ENCODE measurements at regions not wholly inside any gene's neighbourhood (a gene's known extent, or its start where the extent isn't known, plus 50 kb on each side); places are given as distances from the start of the nearest gene placed in this dataset.

DNA sequence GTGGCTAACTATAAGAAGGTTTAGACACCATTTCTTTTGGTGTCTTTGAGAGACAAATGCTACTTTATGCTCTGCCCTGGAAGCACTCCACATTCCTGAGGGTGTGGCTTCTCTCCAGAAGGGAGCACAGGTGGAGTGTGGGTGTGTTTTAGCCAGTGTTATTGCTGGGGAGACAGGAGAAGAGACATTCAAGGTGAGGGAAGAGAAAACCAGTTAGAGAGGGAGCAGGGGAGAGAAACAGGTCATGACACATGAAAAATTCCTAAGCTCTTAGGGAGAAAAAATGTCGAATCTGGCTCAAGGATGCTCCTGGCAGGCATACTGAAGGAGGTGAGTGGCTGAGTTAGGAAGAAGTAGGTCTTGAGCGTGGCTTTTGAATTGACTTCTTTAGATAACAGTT is 292.8 kb downstream of the CLIC5 start:
- no peak for DNase-seq (ENCODE audit: low read depth)
- TF ChIP-seq, protein P1, sequence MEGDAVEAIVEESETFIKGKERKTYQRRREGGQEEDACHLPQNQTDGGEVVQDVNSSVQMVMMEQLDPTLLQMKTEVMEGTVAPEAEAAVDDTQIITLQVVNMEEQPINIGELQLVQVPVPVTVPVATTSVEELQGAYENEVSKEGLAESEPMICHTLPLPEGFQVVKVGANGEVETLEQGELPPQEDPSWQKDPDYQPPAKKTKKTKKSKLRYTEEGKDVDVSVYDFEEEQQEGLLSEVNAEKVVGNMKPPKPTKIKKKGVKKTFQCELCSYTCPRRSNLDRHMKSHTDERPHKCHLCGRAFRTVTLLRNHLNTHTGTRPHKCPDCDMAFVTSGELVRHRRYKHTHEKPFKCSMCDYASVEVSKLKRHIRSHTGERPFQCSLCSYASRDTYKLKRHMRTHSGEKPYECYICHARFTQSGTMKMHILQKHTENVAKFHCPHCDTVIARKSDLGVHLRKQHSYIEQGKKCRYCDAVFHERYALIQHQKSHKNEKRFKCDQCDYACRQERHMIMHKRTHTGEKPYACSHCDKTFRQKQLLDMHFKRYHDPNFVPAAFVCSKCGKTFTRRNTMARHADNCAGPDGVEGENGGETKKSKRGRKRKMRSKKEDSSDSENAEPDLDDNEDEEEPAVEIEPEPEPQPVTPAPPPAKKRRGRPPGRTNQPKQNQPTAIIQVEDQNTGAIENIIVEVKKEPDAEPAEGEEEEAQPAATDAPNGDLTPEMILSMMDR (conservative IDR thresholded peaks at IDR 0.05; ENCODE audit: low read depth, low read length) = no peak
- no peak overlapping the region for H3K4me3 ChIP-seq (ENCODE audit: low read length)

DNA sequence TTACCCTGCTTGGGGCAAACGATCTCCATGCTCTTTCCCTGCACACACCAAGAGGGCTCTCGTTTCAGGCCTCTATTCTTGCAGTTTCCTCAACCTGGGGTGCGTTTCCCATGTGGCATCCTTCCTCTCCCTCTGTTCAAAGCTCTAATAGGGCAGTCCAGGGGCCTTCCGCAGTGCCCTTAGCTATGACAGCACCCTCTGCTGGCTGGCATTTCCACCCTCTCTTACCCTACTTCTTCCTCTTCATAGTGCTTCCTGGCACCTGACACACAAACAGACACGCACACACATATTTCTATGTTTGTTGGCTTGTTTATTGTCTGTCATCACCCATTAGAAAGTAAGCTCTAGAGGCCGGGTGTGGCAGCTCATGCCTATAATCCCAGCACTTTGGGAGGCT is 294.0 kb downstream of the CLIC5 start:
- TF ChIP-seq, protein P1 (conservative IDR thresholded peaks at IDR 0.05; ENCODE audit: low read depth, low read length) = peak; percentile 16
- H3K4me3 ChIP-seq (ENCODE audit: low read length) = no peak overlapping the region
- DNase-seq (ENCODE audit: low read depth) = no peak

DNA sequence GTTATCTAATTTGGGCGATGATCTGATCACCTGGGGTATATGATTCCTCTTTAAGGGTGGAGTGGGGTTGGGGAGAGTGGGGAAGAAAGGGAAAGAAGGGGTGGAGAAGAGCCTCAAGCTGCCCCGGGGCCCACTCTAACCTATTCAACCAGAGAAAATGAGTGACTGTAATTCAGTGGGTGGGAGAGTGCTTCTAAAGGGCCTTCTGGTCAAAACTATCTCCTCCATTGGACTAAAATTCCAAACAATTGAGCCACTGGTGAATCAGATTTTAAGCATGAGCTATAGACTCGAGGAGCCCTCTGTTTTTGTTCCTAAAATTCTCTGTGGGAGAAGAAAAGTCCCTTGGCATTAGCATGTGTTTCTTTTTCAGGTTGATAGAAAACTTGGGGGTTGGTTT is 296.8 kb downstream of the CLIC5 start:
- DNase-seq (ENCODE audit: low read depth) = no peak
- no peak overlapping the region for H3K4me3 ChIP-seq (ENCODE audit: low read length)
- TF ChIP-seq, protein P1 (conservative IDR thresholded peaks at IDR 0.05; ENCODE audit: low read depth, low read length) = no peak

DNA sequence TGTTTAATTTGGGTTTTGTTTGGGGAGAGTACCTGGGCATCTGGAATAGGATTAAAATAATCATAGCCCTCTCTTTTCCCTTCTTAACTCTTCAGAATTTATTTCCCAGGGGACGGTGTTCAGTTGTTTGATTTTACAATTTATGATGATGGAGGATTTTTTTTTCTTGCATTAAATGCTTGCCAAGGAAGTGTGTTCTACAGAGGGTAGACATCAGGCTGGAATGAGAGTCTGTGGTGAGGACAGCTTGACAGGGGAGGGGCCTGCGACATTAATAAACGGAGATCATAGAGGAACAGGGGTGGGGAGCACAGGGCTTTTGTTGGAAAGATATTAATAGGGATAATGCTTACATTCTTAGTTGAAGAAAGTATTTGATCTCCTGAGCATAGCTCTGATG is 297.5 kb downstream of the CLIC5 start:
- TF ChIP-seq, protein P1 (conservative IDR thresholded peaks at IDR 0.05; ENCODE audit: low read depth, low read length) = no peak
- H3K4me3 ChIP-seq (ENCODE audit: low read length) = no peak overlapping the region
- no peak for DNase-seq (ENCODE audit: low read depth)

DNA sequence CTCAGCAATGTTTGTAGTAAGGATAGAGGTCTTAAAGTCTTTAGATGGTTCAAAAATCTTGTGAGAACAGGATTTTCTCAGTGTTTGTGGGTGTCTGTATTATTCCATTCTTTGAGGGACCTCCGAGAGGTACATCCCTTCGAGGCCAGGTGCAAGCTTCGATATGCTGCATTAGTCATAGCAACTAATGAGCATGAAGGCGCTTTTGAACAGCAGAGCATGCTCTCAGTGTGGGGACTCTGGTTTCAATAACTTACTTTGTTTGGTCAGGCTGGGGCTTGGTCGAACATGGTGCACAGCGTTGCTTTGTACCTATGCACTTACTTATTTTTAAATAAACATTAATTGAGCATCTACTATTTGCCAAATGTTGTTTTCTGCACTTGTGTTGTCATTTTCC is 297.9 kb downstream of the CLIC5 start:
- no peak for DNase-seq (ENCODE audit: low read depth)
- TF ChIP-seq, protein P1 (conservative IDR thresholded peaks at IDR 0.05; ENCODE audit: low read depth, low read length) = no peak
- H3K4me3 ChIP-seq (ENCODE audit: low read length) = no peak overlapping the region

DNA sequence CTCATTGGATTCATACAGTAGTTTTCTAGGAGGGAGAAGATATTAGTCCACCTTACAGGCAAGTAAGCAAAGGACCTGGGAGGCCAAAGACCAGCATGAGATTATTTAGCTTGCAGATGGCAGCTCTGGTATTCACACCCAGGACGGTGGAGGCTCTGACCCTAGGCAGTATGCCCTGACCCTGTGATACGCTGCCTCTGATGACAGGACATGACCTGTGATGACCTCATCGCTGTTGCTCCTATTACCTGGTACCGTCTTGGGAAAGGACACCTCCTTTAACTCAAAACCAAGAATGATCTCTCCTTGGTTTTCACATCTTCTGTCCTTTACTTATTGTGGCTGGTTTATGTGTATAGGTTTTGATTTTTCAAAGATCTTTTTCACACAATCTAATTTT is 298.6 kb downstream of the CLIC5 start:
- no peak overlapping the region for H3K4me3 ChIP-seq (ENCODE audit: low read length)
- DNase-seq (ENCODE audit: low read depth) = no peak
- TF ChIP-seq, protein P1 (conservative IDR thresholded peaks at IDR 0.05; ENCODE audit: low read depth, low read length) = no peak

DNA sequence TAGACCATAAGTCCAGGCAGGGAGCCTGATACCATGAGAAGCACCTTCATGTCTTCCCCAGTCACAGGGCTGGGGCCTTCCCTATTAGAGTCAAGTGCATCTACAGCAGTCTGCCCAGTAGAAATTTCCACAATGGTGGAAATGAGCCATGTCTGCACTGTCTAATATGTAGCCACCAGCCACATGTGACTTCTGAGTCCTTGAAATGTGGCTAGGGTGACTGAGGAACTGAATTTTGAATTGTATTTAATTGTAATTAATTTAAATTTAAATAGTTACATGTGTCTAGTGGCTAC is 300.2 kb downstream of the CLIC5 start:
- no peak for DNase-seq (ENCODE audit: low read depth)
- TF ChIP-seq, protein P1 (conservative IDR thresholded peaks at IDR 0.05; ENCODE audit: low read depth, low read length) = no peak
- no peak overlapping the region for H3K4me3 ChIP-seq (ENCODE audit: low read length)
